Mesothelial cell of epicardium (in vitro differentiated cells): ENCODE measurements at regions not wholly inside any gene's neighbourhood (a gene's known extent, or its start where the extent isn't known, plus 50 kb on each side); places are given as distances from the start of the nearest gene placed in this dataset.

Experiments
- DNase-seq, 2 experiments: peaks; one replicate each; pipeline ENCODE4 v3.0.0; 2021; ENCODE audit warnings: low spot score in 2 of 2; ENCODE audit not compliant: unreplicated experiment in 2 of 2
- H3K27ac Mint-ChIP-seq: 2 replicates; pipeline ENCODE4 v1.8.0; 2021; ENCODE audit warnings: mixed read lengths
- H3K27me3 Mint-ChIP-seq: 2 replicates; pipeline ENCODE4 v1.8.0; 2021; ENCODE audit warnings: low read depth, mixed read lengths
- H3K36me3 Mint-ChIP-seq: 2 replicates; pipeline ENCODE4 v1.8.0; 2021; ENCODE audit warnings: mixed read lengths
- H3K4me1 Mint-ChIP-seq: 2 replicates; pipeline ENCODE4 v1.8.0; 2021; ENCODE audit warnings: mixed read lengths
- H3K4me3 Mint-ChIP-seq: 2 replicates; pipeline ENCODE4 v1.8.0; 2021; ENCODE audit warnings: mild to moderate bottlenecking, moderate library complexity, mixed read lengths
- H3K9me3 Mint-ChIP-seq: 2 replicates; pipeline ENCODE4 v1.8.0; 2021; ENCODE audit warnings: mixed read lengths
- CTCF ChIP-seq: fragments of 200-600 bp; sonication (generic); IDR thresholded peaks from one replicate; pipeline ENCODE4 v1.5.0; 2021; ENCODE audit warnings: antibody characterized with exemption; ENCODE audit not compliant: unreplicated experiment

DNA sequence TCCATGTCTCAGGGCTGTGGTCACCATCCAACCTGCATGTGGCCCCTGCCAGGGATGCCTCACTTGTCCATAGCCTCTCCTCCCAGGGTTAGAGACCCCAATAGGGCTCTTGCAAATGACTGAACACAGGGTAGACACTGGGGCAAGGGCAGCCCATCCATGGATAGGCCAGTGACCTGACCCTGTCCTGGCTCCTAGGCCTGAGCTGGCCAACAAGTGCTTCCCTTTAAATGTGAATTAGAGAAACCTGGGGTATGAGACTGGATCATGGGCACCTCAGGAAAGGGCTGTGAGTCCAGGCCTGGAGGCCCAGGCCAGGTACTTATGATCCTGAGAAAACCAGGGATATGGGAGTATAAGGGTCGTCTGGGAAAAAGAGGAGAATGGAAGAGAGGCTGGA is 64.5 kb downstream of the COPS8 start:
- Mint-ChIP-seq H3K36me3 (peaks cover 11% of the 10 kb centered on the region), H3K4me3 (no peak overlapping the region), H3K27ac (no peak overlapping the region), H3K9me3 (peaks cover 31% of the 10 kb centered on the region), H3K27me3 (no peaks in the 10 kb centered on the region), H3K4me1 (peaks cover 7% of the 10 kb centered on the region)
- no peak for TF ChIP-seq CTCF
- DNase-seq: no peak

DNA sequence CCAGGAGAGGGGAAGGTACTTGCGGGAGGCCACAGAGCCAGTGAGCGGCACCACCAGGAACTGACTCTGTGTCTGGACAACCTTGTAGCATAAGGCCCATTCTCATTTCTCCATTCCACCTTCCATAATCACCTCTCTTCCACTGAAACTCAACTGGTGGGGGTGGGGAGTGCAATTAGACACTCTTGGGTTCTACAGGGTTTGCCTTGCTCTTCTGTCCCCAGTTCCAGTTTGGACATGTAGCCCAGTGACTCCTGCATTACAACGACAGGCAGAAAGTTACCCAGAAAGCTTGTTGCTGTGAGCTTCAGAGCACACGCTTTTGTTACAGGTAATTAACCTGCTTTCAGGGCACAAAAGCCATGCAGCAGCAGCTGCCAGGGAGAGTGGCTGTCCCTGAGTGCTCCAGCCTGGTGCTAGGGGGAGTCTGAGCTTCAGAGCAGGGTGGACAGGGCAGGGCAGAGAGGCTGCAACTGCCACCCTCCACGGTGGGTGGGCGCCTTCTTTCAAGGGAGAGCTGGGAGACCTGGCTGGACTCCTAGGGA is 65.2 kb downstream of the COPS8 start:
- H3K4me1 Mint-ChIP-seq: peaks cover 9% of the 10 kb centered on the region
- no peak for TF ChIP-seq CTCF
- DNase-seq: no peak
- H3K36me3 Mint-ChIP-seq: peaks cover 8% of the 10 kb centered on the region
- H3K27me3 Mint-ChIP-seq: no peaks in the 10 kb centered on the region
- H3K4me3 Mint-ChIP-seq: no peak overlapping the region
- H3K9me3 Mint-ChIP-seq: peaks cover 24% of the 10 kb centered on the region
- H3K27ac Mint-ChIP-seq: no peak overlapping the region

- H3K27me3 Mint-ChIP-seq: no peaks in the 10 kb centered on the region
- H3K36me3 Mint-ChIP-seq: peaks cover 3% of the 10 kb centered on the region
- H3K4me3 Mint-ChIP-seq: no peak overlapping the region
- no peak for DNase-seq
- no peak for TF ChIP-seq CTCF
- peaks cover 10% of the 10 kb centered on the region for H3K9me3 Mint-ChIP-seq
- peaks cover 11% of the 10 kb centered on the region for H3K4me1 Mint-ChIP-seq
- H3K27ac Mint-ChIP-seq: no peak overlapping the region
Observed at GRCh38 chr2:237152361-237152760, 66.7 kb downstream of the COPS8 start.

- Mint-ChIP-seq H3K27me3 (no peaks in the 10 kb centered on the region), H3K9me3 (peaks cover 5% of the 10 kb centered on the region), H3K4me3 (no peak overlapping the region), H3K36me3 (peaks cover under 1% of the 10 kb centered on the region), H3K27ac (no peak overlapping the region), H3K4me1 (peaks cover 11% of the 10 kb centered on the region)
- no peak for DNase-seq
- TF ChIP-seq CTCF: no peak
Observed at GRCh38 chr2:237153181-237153580, 67.5 kb downstream of the COPS8 start.

- H3K36me3 Mint-ChIP-seq: no peaks in the 10 kb centered on the region
- H3K9me3 Mint-ChIP-seq: peaks cover 2% of the 10 kb centered on the region
- H3K4me3 Mint-ChIP-seq: no peak overlapping the region
- TF ChIP-seq CTCF: peak; percentile 24
- no peak overlapping the region for H3K27ac Mint-ChIP-seq
- no peaks in the 10 kb centered on the region for H3K27me3 Mint-ChIP-seq
- DNase-seq: no peak
- peaks cover 9% of the 10 kb centered on the region for H3K4me1 Mint-ChIP-seq
Observed at GRCh38 chr2:237154082-237154638, 68.5 kb downstream of the COPS8 start.
